Astrocyte of the spinal cord (primary cell): ENCODE measurements at regions not wholly inside any gene's neighbourhood (a gene's known extent, or its start where the extent isn't known, plus 50 kb on each side); places are given as distances from the start of the nearest gene placed in this dataset.

ENCODE experiments used
- DNase-seq: peaks from one replicate; pipeline ENCODE4 v3.0.0; 2011; ENCODE audit warnings: low read depth, low spot score
- H3K4me3 ChIP-seq: 2 replicates; pipeline ENCODE4 v1.5.1; 2011; ENCODE audit warnings: low read depth, mild to moderate bottlenecking, low read length, moderate library complexity
- CTCF ChIP-seq: IDR thresholded peaks from 2 replicates; pipeline ENCODE4 v1.5.1; 2012; ENCODE audit warnings: low read depth, mild to moderate bottlenecking, low read length, inconsistent platforms
- in situ Hi-C: cut with HindIII; loops from 2 replicates; pipeline ENCODE4 v1.10.0; 2017; ENCODE audit warnings: low sequenced_read_pairs

GRCh38 chr1:98382586-98382985 is 278.9 kb upstream of the SNX7 start:
- in situ Hi-C loops = no loop called here
- H3K4me3 ChIP-seq = no peak overlapping the region
- no peak for DNase-seq
- TF ChIP-seq CTCF = no peak

- no peak for TF ChIP-seq CTCF
- no peak overlapping the region for H3K4me3 ChIP-seq
Observed at GRCh38 chr1:98374098-98374497, 287.4 kb upstream of the SNX7 start.

GRCh38 chr1:98373056-98373455 is 288.5 kb upstream of the SNX7 start:
- in situ Hi-C loops = no loop called here

More at GRCh38 chr1:98374098-98374497, 287.4 kb upstream of the SNX7 start:
- in situ Hi-C loops = no loop called here
- no peak for DNase-seq

GRCh38 chr1:98371764-98372163 is 289.8 kb upstream of the SNX7 start:
- in situ Hi-C loops = no loop called here
- H3K4me3 ChIP-seq = no peak overlapping the region
- no peak for TF ChIP-seq CTCF
- no peak for DNase-seq

More at GRCh38 chr1:98373056-98373455, 288.5 kb upstream of the SNX7 start:
- no peak for DNase-seq
- no peak for TF ChIP-seq CTCF
- no peak overlapping the region for H3K4me3 ChIP-seq

GRCh38 chr1:98369463-98369862 is 292.1 kb upstream of the SNX7 start:
- no peak overlapping the region for H3K4me3 ChIP-seq
- no peak for DNase-seq
- no peak for TF ChIP-seq CTCF
- in situ Hi-C loops = no loop called here

DNA sequence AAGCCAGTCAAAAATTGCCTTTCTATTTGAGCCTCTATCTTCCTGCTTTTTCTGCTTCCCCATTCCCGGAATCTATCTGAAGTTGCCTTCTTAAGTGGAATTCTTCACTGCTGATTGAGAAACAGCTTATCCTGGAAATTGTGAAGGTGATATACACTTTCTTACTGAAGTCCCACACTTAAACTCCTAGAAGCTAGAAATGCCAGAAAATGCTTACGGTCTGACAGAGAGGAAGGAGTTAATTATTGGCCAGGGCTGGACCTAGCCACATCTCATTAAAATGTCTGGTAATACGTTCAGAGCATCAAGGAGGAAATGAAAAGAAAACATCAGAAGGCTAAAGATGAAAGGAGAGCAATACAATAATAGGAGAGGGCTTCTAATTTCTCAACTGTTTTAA is 292.5 kb upstream of the SNX7 start:
- DNase-seq = no peak
- no peak for TF ChIP-seq CTCF
- H3K4me3 ChIP-seq = no peak overlapping the region
- in situ Hi-C loops = no loop called here

- in situ Hi-C loops = no loop called here
- no peak for DNase-seq
- no peak for TF ChIP-seq CTCF
- H3K4me3 ChIP-seq = no peak overlapping the region
Observed at GRCh38 chr1:98367426-98367825, 294.1 kb upstream of the SNX7 start.
